ENCODE measurements at regions not wholly inside any gene's neighbourhood (a gene's known extent, or its start where the extent isn't known, plus 50 kb on each side); places are given as distances from the start of the nearest gene placed in this dataset.

- no peak overlapping the region for H3K4me3 ChIP-seq (replicated peaks in 1 of 3)
- WGBS, 2 donors = 72 to 76% methylated on average over 2 of the region's 2 CpGs
- no peaks in the 10 kb centered on the region for H3K9me3 ChIP-seq
- H3K36me3 ChIP-seq = no peaks in the 10 kb centered on the region
- no peak overlapping the region for H3K27ac ChIP-seq
- intact Hi-C loops (cut with DNase I) = no loop called here
- no peaks in the 10 kb centered on the region for H3K27me3 ChIP-seq
- H3K4me1 ChIP-seq = no peaks in the 10 kb centered on the region
- TF ChIP-seq POLR2A (IDR thresholded peaks at IDR 0.05) (no peak), CTCF (IDR thresholded peaks at IDR 0.05) (no peak)
- no peak for DNase-seq
Measured at GRCh38 chr20:12870588-12870987, 138.2 kb upstream of the SPTLC3 start.

- Histone ChIP-seq H3K9me3 (no peaks in the 10 kb centered on the region), H3K4me3 (replicated peaks in 1 of 3) (no peak overlapping the region), H3K36me3 (no peaks in the 10 kb centered on the region), H3K4me1 (no peaks in the 10 kb centered on the region), H3K27me3 (no peaks in the 10 kb centered on the region), H3K27ac (no peak overlapping the region)
- intact Hi-C loops (cut with DNase I) = no loop called here
- WGBS, 2 donors = 90 to 94% methylated on average over 4 of the region's 4 CpGs
- TF ChIP-seq CTCF (IDR thresholded peaks at IDR 0.05) = no peak
- TF ChIP-seq POLR2A (IDR thresholded peaks at IDR 0.05) = no peak
- no peak for DNase-seq
Measured at GRCh38 chr20:12874933-12875332, 133.8 kb upstream of the SPTLC3 start.

GRCh38 chr20:12875510-12875909, 133.3 kb upstream of the SPTLC3 start:
- intact Hi-C loops (cut with DNase I) = no loop called here
- Histone ChIP-seq H3K9me3 (no peaks in the 10 kb centered on the region), H3K27ac (no peak overlapping the region), H3K4me1 (no peaks in the 10 kb centered on the region), H3K4me3 (replicated peaks in 1 of 3) (no peak overlapping the region), H3K36me3 (no peaks in the 10 kb centered on the region), H3K27me3 (no peaks in the 10 kb centered on the region)
- no peak for TF ChIP-seq POLR2A (IDR thresholded peaks at IDR 0.05)
- no peak for TF ChIP-seq CTCF (IDR thresholded peaks at IDR 0.05)
- DNase-seq = no peak
- WGBS, 2 donors = 63 to 70% methylated on average over 6 of the region's 6 CpGs

GRCh38 chr20:12882832-12883506, 125.8 kb upstream of the SPTLC3 start:
- Histone ChIP-seq H3K27me3 (no peaks in the 10 kb centered on the region), H3K27ac (no peak overlapping the region), H3K36me3 (no peaks in the 10 kb centered on the region), H3K9me3 (no peaks in the 10 kb centered on the region), H3K4me3 (replicated peaks in 1 of 3) (no peak overlapping the region), H3K4me1 (no peaks in the 10 kb centered on the region)
- 83 to 90% methylated on average over 1 of the region's 1 CpG for WGBS, 2 donors
- no peak for DNase-seq
- TF ChIP-seq POLR2A (IDR thresholded peaks at IDR 0.05) (no peak), CTCF (IDR thresholded peaks at IDR 0.05) (no peak)
- intact Hi-C loops (cut with DNase I) = no loop called here

- no peaks in the 10 kb centered on the region for H3K9me3 ChIP-seq
- no peak overlapping the region for H3K27ac ChIP-seq
- TF ChIP-seq POLR2A (IDR thresholded peaks at IDR 0.05) = no peak
- no peak for TF ChIP-seq CTCF (IDR thresholded peaks at IDR 0.05)
- intact Hi-C loops (cut with DNase I) = no loop called here
- H3K27me3 ChIP-seq = no peaks in the 10 kb centered on the region
- H3K36me3 ChIP-seq = no peaks in the 10 kb centered on the region
- no peaks in the 10 kb centered on the region for H3K4me1 ChIP-seq
- H3K4me3 ChIP-seq (replicated peaks in 1 of 3) = no peak overlapping the region
- no peak for DNase-seq
Measured at GRCh38 chr20:12883507-12883885, 125.3 kb upstream of the SPTLC3 start.
